ENCODE measurements at regions not wholly inside any gene's neighbourhood (a gene's known extent, or its start where the extent isn't known, plus 50 kb on each side); places are given as distances from the start of the nearest gene placed in this dataset.
A peak's percentile ranks its signal among the peaks of the same experiment; 100 is the strongest.
"Not testable (repeated sequence)": the region's sequence is repeated elsewhere in the genome, so short reads cannot be mapped to it uniquely, and the experiment has no call there.

DNA sequence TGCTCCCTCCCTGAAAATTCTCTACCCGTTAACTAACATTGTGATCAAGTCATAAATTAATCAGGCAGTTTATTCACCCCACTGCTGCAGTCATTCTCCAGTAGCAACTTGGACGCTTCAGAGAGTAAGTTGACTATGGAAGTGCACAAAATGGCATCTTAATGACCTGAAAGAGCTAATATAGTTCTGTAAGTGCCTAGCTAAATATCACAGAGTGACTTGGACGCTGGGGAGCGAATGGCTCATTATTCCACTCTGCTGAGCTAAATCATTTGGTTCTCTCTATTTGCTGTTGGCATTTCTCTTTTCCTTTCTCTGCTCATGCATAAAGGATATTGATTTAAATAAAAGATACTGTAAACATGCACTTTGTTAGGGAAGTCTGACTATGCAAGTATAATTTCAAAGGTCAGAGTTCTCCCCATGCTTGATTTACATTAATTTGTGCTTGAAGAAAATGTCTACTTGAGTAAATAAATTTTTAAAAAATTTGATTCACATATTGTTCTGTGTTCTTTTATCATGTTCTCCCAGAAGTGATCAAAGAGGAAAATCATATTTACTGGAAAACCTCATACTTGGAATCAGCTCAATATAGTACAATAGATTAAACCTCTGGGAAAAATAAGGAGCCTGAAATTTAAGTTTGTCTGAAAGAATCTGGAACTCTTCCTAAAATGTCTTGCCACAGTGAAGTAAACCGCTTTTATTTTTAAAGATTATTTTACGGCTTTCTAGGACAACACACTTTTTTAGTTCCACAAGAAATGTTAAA lies 169.5 kb upstream of the HAPLN1 start:
- no peak for TF ChIP-seq POLR2A (IDR thresholded peaks at IDR 0.05; ENCODE audit: low read depth, low read length)
- DNase-seq (ENCODE audit: insufficient read length, low spot score), result no peak
- no peak for FAIRE-seq

DNA sequence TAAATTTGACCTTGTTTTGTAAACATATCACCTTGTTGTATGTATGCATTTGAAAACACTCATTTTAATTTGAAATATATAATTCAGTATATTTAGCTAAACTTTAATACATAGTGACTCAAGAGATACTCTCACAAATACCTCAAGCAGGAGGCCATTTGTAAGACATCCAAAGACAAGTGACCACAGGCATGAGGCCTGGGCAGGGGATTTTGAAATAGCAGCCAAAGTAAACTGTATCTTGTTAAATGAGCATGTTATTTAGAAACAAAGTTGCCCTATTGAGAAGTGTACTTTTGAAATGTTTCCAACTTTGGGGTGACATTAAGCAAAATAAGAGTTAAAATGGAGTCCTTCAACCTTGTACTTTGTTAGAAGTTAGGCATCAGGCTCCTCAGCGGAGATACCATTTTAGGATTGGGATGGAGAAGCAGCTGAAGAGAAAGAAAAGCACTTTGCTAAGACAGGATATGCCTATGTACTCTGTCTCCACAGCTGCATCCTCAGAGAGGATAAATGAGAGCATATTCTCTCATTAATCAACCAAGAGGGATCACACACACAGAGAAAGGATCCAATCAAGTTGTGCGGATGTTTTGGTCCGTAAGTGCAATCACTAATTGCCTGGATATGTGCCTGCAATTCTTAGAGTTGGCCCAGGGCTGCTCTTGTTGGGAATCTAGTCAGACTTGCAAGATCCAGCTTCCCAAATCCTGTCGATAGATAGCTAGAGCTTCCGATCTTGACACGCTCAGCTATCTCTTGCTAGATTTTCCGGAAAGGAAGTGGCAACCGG lies 157.5 kb upstream of the HAPLN1 start:
- TF ChIP-seq POLR2A (IDR thresholded peaks at IDR 0.05; ENCODE audit: low read depth, low read length), result no peak
- FAIRE-seq (no peak), DNase-seq (ENCODE audit: insufficient read length, low spot score) (no peak)

DNA sequence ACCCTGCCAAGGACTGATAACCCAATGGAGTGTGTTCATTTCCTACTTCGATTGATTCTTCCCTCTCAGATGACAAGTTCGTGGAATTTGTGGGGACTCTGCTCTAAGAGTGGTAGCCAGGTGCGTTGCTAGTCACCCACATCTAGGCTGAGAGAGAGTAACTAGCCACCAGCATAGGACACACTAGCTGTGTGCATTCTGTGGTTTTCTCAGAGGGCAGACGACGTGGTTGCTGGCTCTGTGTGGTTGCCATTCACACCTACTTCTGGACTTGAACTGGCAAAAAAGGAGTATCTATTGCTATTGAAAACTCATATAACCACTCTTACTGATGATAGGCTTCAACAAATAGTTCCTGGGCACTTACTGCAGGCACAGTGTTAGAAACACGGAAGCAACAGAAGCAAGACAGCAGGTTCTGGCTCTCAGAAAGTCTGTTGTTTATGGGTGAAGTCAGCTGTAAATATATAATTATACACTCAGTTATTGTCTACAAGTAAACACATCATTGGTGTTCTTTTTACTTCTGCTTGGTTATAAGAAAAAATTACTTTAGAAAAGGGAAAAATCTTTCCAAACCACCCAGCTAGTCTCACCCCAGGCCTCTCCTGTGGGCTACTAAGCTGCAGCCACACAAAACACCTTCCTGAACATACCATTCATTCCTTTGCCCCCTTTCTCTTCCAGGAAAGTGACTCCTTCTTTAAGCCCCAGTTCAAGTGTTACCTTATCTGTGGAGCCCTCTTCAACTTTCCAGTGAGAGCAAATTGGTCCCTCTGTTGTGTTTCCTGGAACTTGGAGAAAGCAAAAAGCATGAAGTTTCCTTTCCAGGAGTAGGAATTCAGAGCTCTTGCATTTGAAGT lies 151.1 kb upstream of the HAPLN1 start:
- no peak for FAIRE-seq
- no peak for DNase-seq (ENCODE audit: insufficient read length, low spot score)
- no peak for TF ChIP-seq POLR2A (IDR thresholded peaks at IDR 0.05; ENCODE audit: low read depth, low read length)

DNA sequence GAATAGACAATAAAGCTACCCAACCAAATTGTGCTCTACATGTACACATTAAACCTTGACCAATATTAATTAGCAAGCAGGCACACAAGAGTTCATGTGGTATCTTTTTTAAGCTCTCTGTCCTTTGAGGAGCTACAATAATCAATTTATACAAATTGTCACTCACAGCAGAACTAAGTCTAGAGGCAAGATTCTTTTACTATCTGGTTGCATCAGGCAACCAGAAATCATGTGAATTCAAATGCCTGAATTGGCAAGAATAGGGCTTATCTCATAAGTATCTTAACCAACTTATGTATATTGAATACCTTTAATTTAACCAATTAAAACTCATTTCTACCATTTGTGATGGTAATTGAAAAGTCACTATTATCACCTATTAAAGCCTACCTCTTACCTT lies 145.5 kb upstream of the HAPLN1 start:
- DNase-seq (ENCODE audit: insufficient read length, low spot score), result no peak
- no peak for TF ChIP-seq POLR2A (IDR thresholded peaks at IDR 0.05; ENCODE audit: low read depth, low read length)
- FAIRE-seq, result no peak

DNA sequence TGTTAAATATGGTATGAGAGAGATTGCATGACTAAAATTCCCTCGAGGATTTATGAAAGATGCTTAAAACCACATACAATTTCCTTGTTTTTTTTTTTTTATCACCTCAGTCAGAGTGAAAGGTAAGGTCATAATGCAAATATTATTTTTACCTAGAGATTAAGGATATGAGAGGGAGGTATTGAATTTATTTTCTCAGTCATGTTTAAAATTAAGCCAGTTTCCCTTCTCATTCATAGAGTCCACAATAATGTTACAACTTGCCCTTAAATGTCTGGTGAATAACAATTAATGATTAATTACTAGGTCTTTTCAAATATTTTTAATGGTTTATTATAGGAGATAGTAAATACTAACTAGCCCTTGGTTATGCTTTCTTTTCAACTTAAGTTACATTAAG lies 144.9 kb upstream of the HAPLN1 start:
- FAIRE-seq (no peak), DNase-seq (ENCODE audit: insufficient read length, low spot score) (no peak)
- no peak for TF ChIP-seq POLR2A (IDR thresholded peaks at IDR 0.05; ENCODE audit: low read depth, low read length)

DNA sequence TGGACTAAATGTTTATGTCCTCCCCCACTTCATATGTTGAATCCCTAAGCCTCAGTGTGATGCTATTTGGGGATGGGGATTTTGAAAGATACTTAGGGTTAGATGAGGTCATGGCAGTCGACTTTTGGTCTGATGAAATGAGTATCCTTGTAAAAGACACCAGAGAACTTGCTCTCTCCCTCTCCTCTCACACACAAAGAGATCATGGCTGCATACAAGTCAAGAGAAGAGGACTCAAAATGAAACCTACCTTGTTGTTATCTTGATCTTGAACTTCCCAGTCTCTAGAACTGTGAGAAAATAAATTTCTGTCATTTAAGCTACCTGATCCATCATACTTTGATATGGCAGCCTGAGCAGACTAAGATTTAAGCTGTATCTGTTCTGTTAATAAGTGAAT lies 144.0 kb upstream of the HAPLN1 start:
- no peak for TF ChIP-seq POLR2A (IDR thresholded peaks at IDR 0.05; ENCODE audit: low read depth, low read length)
- FAIRE-seq, result peak; percentile 55
- DNase-seq (ENCODE audit: insufficient read length, low spot score), result no peak

DNA sequence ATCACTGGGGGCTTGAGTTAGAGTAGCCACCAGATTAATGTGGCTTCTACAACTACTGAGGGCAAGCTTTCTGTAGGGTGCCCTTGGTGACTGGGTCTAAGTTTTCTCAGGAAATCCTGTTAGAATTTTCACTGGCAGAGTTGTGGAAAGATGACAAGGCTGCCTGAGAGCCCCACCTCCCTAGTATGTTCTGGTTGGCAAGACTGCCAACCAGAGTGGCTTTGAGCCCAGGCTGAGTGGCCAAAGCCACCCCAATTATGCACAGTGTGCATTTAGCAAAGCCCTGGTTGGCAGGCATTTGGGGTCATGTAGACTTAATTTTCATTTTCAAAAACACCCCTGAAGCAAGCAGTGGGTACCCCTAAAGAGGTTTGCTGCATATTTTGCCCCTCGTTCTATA lies 136.7 kb upstream of the HAPLN1 start:
- DNase-seq (ENCODE audit: insufficient read length, low spot score), result no peak
- no peak for FAIRE-seq
- TF ChIP-seq POLR2A (IDR thresholded peaks at IDR 0.05; ENCODE audit: low read depth, low read length), result no peak

DNA sequence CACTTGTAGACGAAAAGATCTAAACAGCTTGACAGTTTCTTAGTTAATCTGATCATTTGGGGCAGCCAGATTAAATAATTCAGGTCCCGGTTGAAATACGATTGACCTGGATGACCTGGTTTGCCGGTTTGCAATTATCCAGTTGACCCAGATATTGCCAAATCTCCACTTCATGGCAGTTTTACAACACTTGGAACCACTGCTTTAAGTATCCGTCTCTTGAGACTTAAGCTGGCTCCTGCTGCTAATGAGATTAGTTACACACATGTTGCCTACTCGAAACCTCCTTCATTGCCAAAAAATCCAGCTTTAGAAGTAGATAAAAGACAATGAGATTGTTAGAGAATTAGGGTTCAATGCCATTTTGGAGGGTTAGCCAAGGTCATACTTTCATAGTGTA lies 136.2 kb upstream of the HAPLN1 start:
- DNase-seq (ENCODE audit: insufficient read length, low spot score) (no peak), FAIRE-seq (no peak)

DNA sequence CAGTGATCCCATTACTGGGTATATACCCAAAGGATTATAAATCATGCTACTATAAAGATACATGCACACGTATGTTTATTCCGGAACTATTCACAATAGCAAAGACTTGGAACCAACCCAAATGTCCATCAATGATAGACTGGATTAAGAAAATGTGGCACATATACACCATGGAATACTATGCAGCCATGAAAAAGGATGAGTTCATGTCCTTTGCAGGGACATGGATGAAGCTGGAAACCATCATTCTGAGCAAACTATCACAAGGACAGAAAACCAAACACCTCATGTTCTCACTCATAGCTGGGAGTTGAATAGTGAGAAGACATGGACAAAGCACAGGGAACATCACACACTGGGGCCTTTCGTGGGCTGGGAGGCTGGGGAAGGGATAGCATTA lies 129.8 kb upstream of the HAPLN1 start:
- FAIRE-seq; DNase-seq (ENCODE audit: insufficient read length, low spot score): not testable (repeated sequence)

More for the DNA sequence above, 136.2 kb upstream of the HAPLN1 start:
- TF ChIP-seq POLR2A (IDR thresholded peaks at IDR 0.05; ENCODE audit: low read depth, low read length), result no peak

DNA sequence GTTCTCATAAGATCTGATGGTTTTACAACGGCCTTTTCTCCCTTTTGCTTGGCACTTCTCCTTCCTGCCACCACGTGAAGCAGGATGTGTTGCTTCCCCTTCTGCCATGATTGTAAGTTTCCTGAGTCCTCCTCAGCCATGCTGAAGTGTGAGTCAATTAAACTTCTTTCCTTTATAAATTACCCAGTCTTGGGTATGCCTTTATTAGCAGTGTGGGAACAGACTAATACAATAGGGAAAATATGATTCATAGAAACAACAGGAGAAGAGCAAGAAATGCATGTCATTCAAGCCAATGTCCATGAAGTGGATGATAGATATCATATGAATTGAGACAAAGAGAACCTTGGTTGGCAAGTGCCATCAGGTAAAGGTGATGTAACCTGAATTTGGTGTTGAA lies 128.3 kb upstream of the HAPLN1 start:
- DNase-seq (ENCODE audit: insufficient read length, low spot score), result no peak
- no peak for TF ChIP-seq POLR2A (IDR thresholded peaks at IDR 0.05; ENCODE audit: low read depth, low read length)
- FAIRE-seq, result no peak

DNA sequence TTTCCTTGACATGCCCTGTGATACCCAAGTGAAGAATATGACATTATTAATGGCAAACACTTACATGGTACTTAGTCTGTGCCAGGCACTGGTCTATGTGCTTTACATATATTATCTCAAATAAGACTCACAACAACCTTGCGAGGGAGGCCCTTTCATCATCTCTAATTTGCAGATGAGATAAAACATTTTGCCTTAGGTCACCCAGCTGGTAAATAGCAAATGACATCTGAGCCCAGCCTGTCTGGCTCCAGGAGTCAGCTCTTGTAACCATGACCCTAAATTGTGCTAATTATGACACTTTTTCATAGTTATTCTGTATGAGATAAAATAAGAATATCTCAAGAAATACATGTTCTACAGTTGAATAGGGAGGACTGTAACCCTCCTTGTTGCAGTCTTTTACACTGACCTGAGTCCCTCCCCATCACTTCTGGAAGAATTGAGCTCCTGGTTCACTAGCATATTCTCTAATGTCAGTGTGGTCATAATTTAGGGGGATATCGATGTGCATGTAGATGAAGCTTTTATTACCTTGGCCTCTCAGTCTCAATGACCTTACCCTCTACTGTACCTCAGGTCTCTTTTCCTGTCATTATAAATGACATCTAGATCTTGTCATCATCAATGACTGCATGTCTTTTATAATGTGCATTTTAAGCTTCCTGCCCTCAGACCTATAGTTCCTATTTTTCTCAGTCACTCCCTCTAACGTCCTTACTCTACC lies 126.1 kb upstream of the HAPLN1 start:
- DNase-seq (ENCODE audit: insufficient read length, low spot score) (no peak), FAIRE-seq (no peak)
- TF ChIP-seq POLR2A (IDR thresholded peaks at IDR 0.05; ENCODE audit: low read depth, low read length), result no peak

DNA sequence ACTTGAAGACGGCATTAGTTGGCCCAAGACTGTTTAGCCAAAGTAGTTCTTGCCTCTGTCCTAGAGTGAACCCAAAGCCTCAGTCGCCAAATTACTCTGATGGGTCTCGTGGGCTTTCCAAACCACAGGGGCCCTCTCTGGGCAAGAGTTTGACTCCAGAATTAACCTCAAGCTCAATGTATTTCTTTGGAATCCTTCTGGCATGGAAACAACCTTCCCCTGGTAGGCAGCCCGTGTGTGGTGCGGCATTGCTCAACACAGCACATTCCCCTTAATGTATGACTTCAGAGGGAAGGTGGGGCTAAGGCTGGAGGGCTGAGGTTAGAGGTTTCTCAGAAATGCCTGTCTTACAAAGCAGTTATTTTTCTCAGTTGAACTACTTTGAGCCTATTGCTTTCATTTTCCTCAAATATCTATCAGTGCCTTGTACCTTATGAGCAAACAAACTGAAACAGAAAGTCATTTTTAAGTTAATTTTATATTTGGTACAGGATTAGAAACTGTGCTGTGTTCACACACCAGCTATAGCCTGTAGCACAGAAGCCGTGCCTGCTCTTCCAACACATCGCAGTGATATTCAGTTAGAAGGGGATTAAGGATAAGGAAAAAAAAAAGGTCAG lies 123.9 kb upstream of the HAPLN1 start:
- FAIRE-seq, result peak; percentile 88
- peak; percentile 47 for DNase-seq (ENCODE audit: insufficient read length, low spot score)
- no peak for TF ChIP-seq POLR2A (IDR thresholded peaks at IDR 0.05; ENCODE audit: low read depth, low read length)

DNA sequence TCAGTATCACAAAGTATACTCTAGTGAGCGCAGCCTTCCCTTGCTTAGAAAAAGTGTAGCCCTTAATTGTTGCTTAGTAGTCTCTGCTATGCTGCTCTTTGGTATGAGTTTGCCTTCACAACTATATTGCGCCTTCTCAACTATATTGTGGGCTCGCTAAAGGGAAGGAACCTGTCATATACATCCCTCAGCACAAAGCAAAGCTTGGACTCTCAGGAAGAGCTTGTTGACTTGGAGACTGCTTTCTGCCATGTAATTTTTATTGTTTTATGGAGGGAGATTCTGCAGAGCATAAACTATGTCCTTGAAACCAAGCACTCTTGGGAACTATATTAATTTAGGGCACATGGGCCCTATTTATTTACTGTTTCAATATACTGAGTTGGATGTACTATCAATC lies 119.1 kb upstream of the HAPLN1 start:
- TF ChIP-seq POLR2A (IDR thresholded peaks at IDR 0.05; ENCODE audit: low read depth, low read length), result no peak
- FAIRE-seq (no peak), DNase-seq (ENCODE audit: insufficient read length, low spot score) (no peak)
